HepG2 (cell line): ENCODE measurements at regions not wholly inside any gene's neighbourhood (a gene's known extent, or its start where the extent isn't known, plus 50 kb on each side); places are given as distances from the start of the nearest gene placed in this dataset.

ENCODE experiments used
- ATAC-seq: fragments of 200-7000 bp; cut with Tn5 transposase; 3 replicates; pipeline ENCODE4 v1.9.1; 2020; ENCODE audit warnings: mild to moderate bottlenecking, moderate library complexity
- BruUV-seq: library from RNA; stranded (reverse); fragments of 400-500 nt; replicated peaks from 2 replicates; lab custom pipeline; 2021; lab: Mats Ljungman, UMichigan
- CTCF ChIA-PET: fragments of 300-600 bp; formaldehyde crosslinking; extraction: SDS; loops from one replicate; lab custom pipeline; 2021; ENCODE audit warnings: low total read pairs, inconsistent platforms, low intra/inter-chr PET ratio; lab: Yijun Ruan, JAX
- POLR2A ChIA-PET: fragments of 350-600 bp; sonication (Branson Sonifier 250); formaldehyde crosslinking; loops from one replicate; lab custom pipeline; 2020; ENCODE audit warnings: antibody characterized with exemption, inconsistent platforms; lab: Yijun Ruan, JAX
- DNase-seq: peaks from one replicate; pipeline ENCODE4 v3.0.0-alpha.2; 2015; ENCODE audit warnings: low spot score
- FAIRE-seq: peaks from 3 replicates; lab custom pipeline; 2011; peaks lifted over from hg19 to GRCh38; lab: Jason Lieb, UNC
- H2AFZ ChIP-seq: one replicate; pipeline ENCODE4 v1.6.1; 2011; ENCODE audit warnings: low read length, inconsistent platforms
- H3K27ac ChIP-seq: fragments of 300-600 bp; 3 replicates; pipeline ENCODE4 v1.8.0; 2011; ENCODE audit warnings: mixed run types, mild to moderate bottlenecking, mixed read lengths, low read length, inconsistent platforms; ENCODE audit not compliant: insufficient read depth; ENCODE audit errors: extremely low read length
- H3K27me3 ChIP-seq, 2 experiments: fragments of 200-600 bp in 1 of 2; 2 replicates in 1 of 2; 3 replicates in 1 of 2; pipeline versions ENCODE4 v1.6.0 to v1.8.0; 2011; ENCODE audit warnings: low read length in 2 of 2, mild to moderate bottlenecking in 2 of 2, moderate library complexity in 2 of 2, inconsistent platforms in 1 of 2; ENCODE audit not compliant: insufficient read depth in 2 of 2, control insufficient read depth in 1 of 2
- H3K36me3 ChIP-seq, 2 experiments: fragments of 200-600 bp in 1 of 2; replicated peaks in 1 of 2; 2 replicates in 1 of 2; 3 replicates in 1 of 2; pipeline versions ENCODE4 v1.5.1 to v1.8.0; 2011; ENCODE audit warnings: low read length in 2 of 2, inconsistent platforms in 1 of 2; ENCODE audit not compliant: insufficient read depth in 2 of 2, control insufficient read depth in 1 of 2
- H3K4me1 ChIP-seq: 2 replicates; pipeline ENCODE4 v1.5.1; 2012; ENCODE audit warnings: low read length, inconsistent platforms; ENCODE audit not compliant: insufficient read depth
- H3K4me2 ChIP-seq: 2 replicates; pipeline ENCODE4 v1.6.0; 2011; ENCODE audit warnings: low read depth, low read length, inconsistent platforms
- H3K4me3 ChIP-seq, 3 experiments: fragments of 200-600 bp in 1 of 3; sonication (generic), shearing (Covaris generic) in 1 of 3; replicated peaks in 1 of 3; 2 replicates each; pipeline ENCODE4 v1.5.1; 2011 to 2016; ENCODE audit warnings: low read length in 3 of 3, inconsistent platforms in 2 of 3, low read depth in 2 of 3, mild to moderate bottlenecking in 2 of 3, control low read depth in 1 of 3, mixed read lengths in 1 of 3; ENCODE audit not compliant: insufficient read depth in 1 of 3
- H3K79me2 ChIP-seq: one replicate; pipeline ENCODE4 v1.6.1; 2011; ENCODE audit warnings: low read length, inconsistent platforms; ENCODE audit not compliant: insufficient read depth
- H3K9ac ChIP-seq: 2 replicates; pipeline ENCODE4 v1.6.0; 2011; ENCODE audit warnings: mild to moderate bottlenecking, low read depth, low read length, inconsistent platforms; ENCODE audit not compliant: insufficient read depth
- H3K9me3 ChIP-seq: 2 replicates; pipeline ENCODE4 v1.5.1; 2012; ENCODE audit warnings: mild to moderate bottlenecking, low read length
- H4K20me1 ChIP-seq: 2 replicates; pipeline ENCODE4 v1.6.0; 2011; ENCODE audit warnings: inconsistent platforms, mild to moderate bottlenecking, low read length, moderate library complexity; ENCODE audit not compliant: insufficient read depth
- FOXK1 ChIP-seq: sonication (generic); formaldehyde crosslinking; IDR thresholded peaks from 2 replicates; pipeline ENCODE4 v1.4.0; 2020; ENCODE audit warnings: low read depth, missing genetic modification reagents, borderline replicate concordance
- HNRNPK ChIP-seq: fragments of 200-400 bp; formaldehyde crosslinking; IDR thresholded peaks from 2 replicates; pipeline ENCODE4 v1.6.1; 2018; ENCODE audit warnings: low read length, low read depth, moderate library complexity, mild to moderate bottlenecking; ENCODE audit not compliant: poor library complexity, severe bottlenecking
- KAT8 ChIP-seq: IDR thresholded peaks from 2 replicates; pipeline ENCODE4 v1.6.1; 2016; ENCODE audit warnings: missing genetic modification reagents, missing compliant biosample characterization
- MED1 ChIP-seq: sonication (generic); formaldehyde crosslinking; IDR thresholded peaks from 2 replicates; pipeline ENCODE4 v1.4.0; 2020; ENCODE audit warnings: missing genetic modification reagents
- RARA ChIP-seq: IDR thresholded peaks from 2 replicates; pipeline ENCODE4 v1.6.1; 2016; ENCODE audit warnings: missing genetic modification reagents, missing compliant biosample characterization
- SIN3B ChIP-seq: fragments of 150-350 bp; IDR thresholded peaks from 2 replicates; pipeline ENCODE4 v1.6.1; 2014; ENCODE audit warnings: low read length
- SMAD1 ChIP-seq: sonication (generic); formaldehyde crosslinking; IDR thresholded peaks from 2 replicates; pipeline ENCODE4 v1.4.0; 2020; ENCODE audit warnings: missing genetic modification reagents, low read depth, mild to moderate bottlenecking, borderline replicate concordance
- TBX2 ChIP-seq: sonication (generic); formaldehyde crosslinking; IDR thresholded peaks from 2 replicates; pipeline ENCODE4 v1.5.0; 2020; ENCODE audit warnings: missing genetic modification reagents, mild to moderate bottlenecking, borderline replicate concordance
- XBP1 ChIP-seq: sonication (generic); formaldehyde crosslinking; IDR thresholded peaks from 2 replicates; pipeline ENCODE4 v1.5.0; 2020; ENCODE audit warnings: missing genetic modification reagents
- ZNF101 ChIP-seq: sonication (generic); formaldehyde crosslinking; IDR thresholded peaks from 2 replicates; pipeline ENCODE4 v1.4.0; 2020; ENCODE audit warnings: mild to moderate bottlenecking, low read depth, missing genetic modification reagents, borderline replicate concordance
- ZNF235 ChIP-seq: sonication (generic); formaldehyde crosslinking; IDR thresholded peaks from 2 replicates; pipeline ENCODE4 v1.8.1; 2023; ENCODE audit warnings: mild to moderate bottlenecking, missing genetic modification reagents, borderline replicate concordance
- ZNF264 ChIP-seq: sonication (generic); formaldehyde crosslinking; IDR thresholded peaks from 2 replicates; pipeline ENCODE4 v1.4.0; 2020; ENCODE audit warnings: missing genetic modification reagents
- ZNF432 ChIP-seq: sonication (generic); formaldehyde crosslinking; IDR thresholded peaks from 2 replicates; pipeline ENCODE4 v1.5.0; 2020; ENCODE audit warnings: missing genetic modification reagents, mild to moderate bottlenecking, borderline replicate concordance
- ZNF468 ChIP-seq: sonication (generic); formaldehyde crosslinking; IDR thresholded peaks from 2 replicates; pipeline ENCODE4 v1.8.0; 2022; ENCODE audit warnings: mild to moderate bottlenecking, moderate library complexity, missing genetic modification reagents
- whole genome bisulfite sequencing: methylation state at CpG from one replicate; pipeline ENCODE4 v1.1.6; 2017; ENCODE audit warnings: low lambda C conversion rate; 5-methylcytosine and 5-hydroxymethylcytosine counted together
- in situ Hi-C: cut with HindIII; loops from 2 replicates; pipeline ENCODE4 v1.10.0; 2017; ENCODE audit warnings: low pct_unique_long_range_greater_than_20kb; ENCODE audit not compliant: extremely low pct_ligation_motif_present
- intact Hi-C: fragments of 100-400 bp; cut with micrococcal nuclease; formaldehyde crosslinking; loops from one replicate; pipeline ENCODE4 v1.10.0; 2022; ENCODE audit not compliant: unreplicated experiment
- TF ChIP-seq, protein P1 (sequence below): IDR thresholded peaks from 2 replicates; pipeline ENCODE4 v1.6.1; 2016; ENCODE audit warnings: missing biosample characterization, missing genetic modification reagents, low read depth
- TF ChIP-seq, protein P2 (sequence below): sonication (generic); formaldehyde crosslinking; IDR thresholded peaks from 2 replicates; pipeline ENCODE4 v1.4.0; 2020; ENCODE audit warnings: missing genetic modification reagents
- TF ChIP-seq, protein P3 (sequence below): sonication (generic); formaldehyde crosslinking; IDR thresholded peaks from 2 replicates; pipeline ENCODE4 v1.5.0; 2020; ENCODE audit warnings: missing genetic modification reagents

GRCh38 chr20:11987526-11987925 is 69.8 kb downstream of the BTBD3 start:
- H3K4me1 ChIP-seq: peaks cover 8% of the 10 kb centered on the region
- no peak overlapping the region for H3K4me2 ChIP-seq
- no peaks in the 10 kb centered on the region for H3K79me2 ChIP-seq
- FAIRE-seq (no peak), ATAC-seq (no peak), DNase-seq (no peak)
- intact Hi-C loops: no loop called here
- CTCF ChIA-PET: no interaction called here
- TF ChIP-seq SMAD1: no peak
- no peak for TF ChIP-seq TBX2
- TF ChIP-seq ZNF264 (CRISPR knock-in tag): no peak
- no peak for TF ChIP-seq XBP1 (CRISPR knock-in tag)
- no peak for TF ChIP-seq RARA (CRISPR knock-in tag)
- TF ChIP-seq, protein P1, sequence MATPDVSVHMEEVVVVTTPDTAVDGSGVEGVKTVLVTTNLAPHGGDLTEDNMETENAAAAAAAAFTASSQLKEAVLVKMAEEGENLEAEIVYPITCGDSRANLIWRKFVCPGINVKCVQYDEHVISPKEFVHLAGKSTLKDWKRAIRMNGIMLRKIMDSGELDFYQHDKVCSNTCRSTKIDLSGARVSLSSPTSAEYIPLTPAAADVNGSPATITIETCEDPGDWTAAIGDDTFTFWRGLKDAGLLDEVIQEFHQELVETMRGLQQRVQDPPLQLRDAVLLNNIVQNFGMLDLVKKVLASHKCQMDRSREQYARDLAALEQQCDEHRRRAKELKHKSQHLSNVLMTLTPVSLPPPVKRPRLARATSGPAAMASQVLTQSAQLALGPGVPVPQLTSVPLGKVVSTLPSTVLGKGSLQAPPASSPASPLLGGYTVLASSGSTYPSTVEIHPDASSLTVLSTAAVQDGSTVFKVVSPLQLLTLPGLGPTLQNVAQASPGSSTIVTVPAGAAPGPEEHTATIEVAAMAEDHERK: no peak
- no peak for TF ChIP-seq KAT8 (CRISPR knock-in tag)
- no peak for TF ChIP-seq SIN3B
- no peak for TF ChIP-seq MED1 (CRISPR knock-in tag)
- TF ChIP-seq ZNF468: no peak
- TF ChIP-seq HNRNPK: no peak
- no peak for TF ChIP-seq ZNF101 (CRISPR knock-in tag)
- TF ChIP-seq, protein P2, sequence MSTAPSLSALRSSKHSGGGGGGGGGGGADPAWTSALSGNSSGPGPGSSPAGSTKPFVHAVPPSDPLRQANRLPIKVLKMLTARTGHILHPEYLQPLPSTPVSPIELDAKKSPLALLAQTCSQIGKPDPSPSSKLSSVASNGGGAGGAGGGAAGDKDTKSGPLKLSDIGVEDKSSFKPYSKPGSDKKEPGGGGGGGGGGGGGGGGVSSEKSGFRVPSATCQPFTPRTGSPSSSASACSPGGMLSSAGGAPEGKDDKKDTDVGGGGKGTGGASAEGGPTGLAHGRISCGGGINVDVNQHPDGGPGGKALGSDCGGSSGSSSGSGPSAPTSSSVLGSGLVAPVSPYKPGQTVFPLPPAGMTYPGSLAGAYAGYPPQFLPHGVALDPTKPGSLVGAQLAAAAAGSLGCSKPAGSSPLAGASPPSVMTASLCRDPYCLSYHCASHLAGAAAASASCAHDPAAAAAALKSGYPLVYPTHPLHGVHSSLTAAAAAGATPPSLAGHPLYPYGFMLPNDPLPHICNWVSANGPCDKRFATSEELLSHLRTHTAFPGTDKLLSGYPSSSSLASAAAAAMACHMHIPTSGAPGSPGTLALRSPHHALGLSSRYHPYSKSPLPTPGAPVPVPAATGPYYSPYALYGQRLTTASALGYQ (CRISPR knock-in tag): no peak
- no peak for TF ChIP-seq ZNF432
- TF ChIP-seq, protein P3, sequence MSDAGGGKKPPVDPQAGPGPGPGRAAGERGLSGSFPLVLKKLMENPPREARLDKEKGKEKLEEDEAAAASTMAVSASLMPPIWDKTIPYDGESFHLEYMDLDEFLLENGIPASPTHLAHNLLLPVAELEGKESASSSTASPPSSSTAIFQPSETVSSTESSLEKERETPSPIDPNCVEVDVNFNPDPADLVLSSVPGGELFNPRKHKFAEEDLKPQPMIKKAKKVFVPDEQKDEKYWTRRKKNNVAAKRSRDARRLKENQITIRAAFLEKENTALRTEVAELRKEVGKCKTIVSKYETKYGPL (CRISPR knock-in tag): no peak
- TF ChIP-seq ZNF235 (CRISPR knock-in tag): no peak
- TF ChIP-seq FOXK1 (CRISPR knock-in tag): no peak
- H3K9ac ChIP-seq: no peak overlapping the region
- no peaks in the 10 kb centered on the region; a peak in 1 of 5 replicates for H3K27me3 ChIP-seq
- no peak overlapping the region for H3K27ac ChIP-seq
- 3% methylated on average over 1 of the region's 1 CpG for whole genome bisulfite sequencing
- no peaks in the 10 kb centered on the region for H3K36me3 ChIP-seq
- H2AFZ ChIP-seq: no peak overlapping the region
- in situ Hi-C loops: no loop called here
- POLR2A ChIA-PET: no interaction called here
- H4K20me1 ChIP-seq: no peaks in the 10 kb centered on the region
- no peaks in the 10 kb centered on the region for H3K9me3 ChIP-seq
- no TSS peak for BruUV-seq
- no peak overlapping the region for H3K4me3 ChIP-seq
